H9 (cell line): ENCODE measurements at regions not wholly inside any gene's neighbourhood (a gene's known extent, or its start where the extent isn't known, plus 50 kb on each side); places are given as distances from the start of the nearest gene placed in this dataset.

ENCODE experiments used
- DNase-seq: peaks from one replicate; pipeline ENCODE4 v3.0.0-alpha.2; 2017
- H2AFZ ChIP-seq: one replicate; pipeline ENCODE4 v1.6.1; 2013; ENCODE audit warnings: mild to moderate bottlenecking, low read length, control low read depth, moderate library complexity
- H2AK5ac ChIP-seq: 2 replicates; pipeline ENCODE4 v1.6.1; 2013; ENCODE audit warnings: low read length, control low read depth, mixed read lengths; ENCODE audit not compliant: insufficient read length
- H2BK120ac ChIP-seq: one replicate; pipeline ENCODE4 v1.6.1; 2013; ENCODE audit warnings: low read depth, mild to moderate bottlenecking, low read length, control low read depth, inconsistent platforms; ENCODE audit not compliant: poor library complexity, severe bottlenecking
- H2BK12ac ChIP-seq: 2 replicates; pipeline ENCODE4 v1.6.1; 2013; ENCODE audit warnings: low read length, control low read depth, mixed read lengths, low read depth; ENCODE audit not compliant: insufficient read length
- H2BK15ac ChIP-seq: 2 replicates; pipeline ENCODE4 v1.6.1; 2013; ENCODE audit warnings: low read depth, low read length, control low read depth
- H2BK20ac ChIP-seq: one replicate; pipeline ENCODE4 v1.6.1; 2013; ENCODE audit warnings: low read depth, mild to moderate bottlenecking, low read length, control low read depth, inconsistent platforms; ENCODE audit not compliant: poor library complexity, severe bottlenecking
- H2BK5ac ChIP-seq: 2 replicates; pipeline ENCODE4 v1.6.1; 2013; ENCODE audit warnings: low read length, control low read depth, mixed read lengths; ENCODE audit not compliant: insufficient read length
- H3K14ac ChIP-seq: 2 replicates; pipeline ENCODE4 v1.6.1; 2013; ENCODE audit warnings: low read length, control low read depth; ENCODE audit not compliant: insufficient read depth
- H3K18ac ChIP-seq: 2 replicates; pipeline ENCODE4 v1.6.1; 2013; ENCODE audit warnings: low read depth, mild to moderate bottlenecking, mixed read lengths, low read length, control low read depth; ENCODE audit not compliant: insufficient read length
- H3K23ac ChIP-seq: 2 replicates; pipeline ENCODE4 v1.6.1; 2013; ENCODE audit warnings: low read length, control low read depth, mixed read lengths, low read depth; ENCODE audit not compliant: insufficient read length
- H3K23me2 ChIP-seq: 2 replicates; pipeline ENCODE4 v1.6.1; 2013; ENCODE audit warnings: low read depth, mild to moderate bottlenecking, mixed read lengths, low read length, control low read depth; ENCODE audit not compliant: insufficient read length, poor library complexity, severe bottlenecking
- H3K27ac ChIP-seq: 2 replicates; pipeline ENCODE4 v1.5.1; 2013; ENCODE audit warnings: low read length, control low read depth, mixed read lengths, low read depth; ENCODE audit not compliant: insufficient read length
- H3K27me3 ChIP-seq: 2 replicates; pipeline ENCODE4 v1.6.1; 2013; ENCODE audit warnings: low read length, control low read depth, inconsistent platforms; ENCODE audit not compliant: insufficient read depth
- H3K4ac ChIP-seq: 2 replicates; pipeline ENCODE4 v1.6.1; 2013; ENCODE audit warnings: low read depth, mild to moderate bottlenecking, control low read depth, inconsistent platforms, low read length, moderate library complexity
- H3K4me1 ChIP-seq: 2 replicates; pipeline ENCODE4 v1.6.1; 2013; ENCODE audit warnings: low read length, control low read depth, inconsistent platforms; ENCODE audit not compliant: insufficient read depth
- H3K4me2 ChIP-seq: 2 replicates; pipeline ENCODE4 v1.6.1; 2013; ENCODE audit warnings: low read length, control low read depth, mixed read lengths; ENCODE audit not compliant: insufficient read length, insufficient read depth
- H3K56ac ChIP-seq: 2 replicates; pipeline ENCODE4 v1.6.1; 2013; ENCODE audit warnings: low read depth, mild to moderate bottlenecking, mixed read lengths, low read length, control low read depth; ENCODE audit not compliant: insufficient read length
- H3K79me1 ChIP-seq: 2 replicates; pipeline ENCODE4 v1.6.1; 2013; ENCODE audit warnings: low read depth, mild to moderate bottlenecking, moderate library complexity, low read length, control low read depth, inconsistent platforms; ENCODE audit not compliant: insufficient read depth, poor library complexity, severe bottlenecking
- H3K79me2 ChIP-seq: 2 replicates; pipeline ENCODE4 v1.6.1; 2013; ENCODE audit warnings: low read length, control low read depth, inconsistent platforms; ENCODE audit not compliant: insufficient read depth
- H3K9ac ChIP-seq: 2 replicates; pipeline ENCODE4 v1.6.1; 2013; ENCODE audit warnings: low read length, control low read depth, mixed read lengths; ENCODE audit not compliant: insufficient read length; ENCODE audit errors: extremely low read depth
- H3K9me3 ChIP-seq: one replicate; pipeline ENCODE4 v1.6.1; 2013; ENCODE audit warnings: low read depth, low read length, inconsistent platforms; ENCODE audit not compliant: control insufficient read depth
- H3T11ph ChIP-seq: one replicate; pipeline ENCODE4 v1.6.1; 2013; ENCODE audit warnings: mild to moderate bottlenecking, low read length, control low read depth, inconsistent platforms
- H4K20me1 ChIP-seq: one replicate; pipeline ENCODE4 v1.6.1; 2013; ENCODE audit not compliant: control insufficient read depth, insufficient read length, insufficient read depth
- H4K5ac ChIP-seq: 2 replicates; pipeline ENCODE4 v1.6.1; 2013; ENCODE audit warnings: low read depth, mild to moderate bottlenecking, mixed read lengths, low read length, control low read depth; ENCODE audit not compliant: insufficient read length
- H4K8ac ChIP-seq: replicated peaks from 2 replicates; pipeline ENCODE4 v1.6.1; 2013; ENCODE audit warnings: low read length, control low read depth, mixed read lengths, low read depth; ENCODE audit not compliant: insufficient read length
- H4K91ac ChIP-seq: 2 replicates; pipeline ENCODE4 v1.6.1; 2013; ENCODE audit warnings: low read depth, mild to moderate bottlenecking, moderate library complexity, mixed read lengths, low read length, control low read depth; ENCODE audit not compliant: insufficient read length
- H3K27ac Mint-ChIP-seq, 3 experiments: 2 replicates in 2 of 3; 3 replicates in 1 of 3; pipeline ENCODE4 v1.8.0; 2020 to 2021; ENCODE audit warnings: mixed read lengths in 3 of 3, mild to moderate bottlenecking in 1 of 3, moderate library complexity in 1 of 3
- H3K27me3 Mint-ChIP-seq: 2 replicates; pipeline ENCODE4 v1.8.0; 2021; ENCODE audit warnings: low read depth, mild to moderate bottlenecking, moderate library complexity, mixed read lengths
- H3K36me3 Mint-ChIP-seq, 3 experiments: 2 replicates in 2 of 3; 3 replicates in 1 of 3; pipeline ENCODE4 v1.8.0; 2020 to 2021; ENCODE audit warnings: low read depth in 3 of 3, mixed read lengths in 3 of 3; ENCODE audit not compliant: insufficient read depth in 1 of 3
- H3K4me1 Mint-ChIP-seq, 2 experiments: 2 replicates each; pipeline ENCODE4 v1.8.0; 2020; ENCODE audit warnings: mixed read lengths in 2 of 2
- H3K4me3 Mint-ChIP-seq, 2 experiments: 2 replicates in 1 of 2; 3 replicates in 1 of 2; pipeline ENCODE4 v1.8.0; 2020 to 2021; ENCODE audit warnings: mild to moderate bottlenecking in 2 of 2, mixed read lengths in 2 of 2, moderate library complexity in 1 of 2
- H3K9me3 Mint-ChIP-seq, 2 experiments: 2 replicates in 1 of 2; 3 replicates in 1 of 2; pipeline ENCODE4 v1.8.0; 2020; ENCODE audit warnings: mild to moderate bottlenecking in 2 of 2, mixed read lengths in 2 of 2, moderate library complexity in 1 of 2
- WGBS: extraction: QIAGEN DNeasy Blood & Tissue Kit; methylation state at CpG from one replicate; pipeline ENCODE4 v1.1.7; 2013; ENCODE audit warnings: missing lambda C conversion rate, low lambda C conversion rate, mixed read lengths; ENCODE audit not compliant: insufficient read length; ENCODE audit errors: extremely low coverage; 5-methylcytosine and 5-hydroxymethylcytosine counted together
- TF ChIP-seq, protein P1 (sequence below): fragments of 200-600 bp; sonication (generic); conservative IDR thresholded peaks from 3 replicates; pipeline ENCODE4 v1.8.0; 2021; ENCODE audit warnings: antibody characterized with exemption, mild to moderate bottlenecking

GRCh38 chr20:39600156-39600555, 638.0 kb downstream of the DHX35 start:
- Histone ChIP-seq H2BK12ac (no peak overlapping the region), H4K8ac (no peak overlapping the region), H2BK20ac (no peak overlapping the region), H3K9ac (no peak overlapping the region), H4K91ac (no peak overlapping the region), H2AFZ (no peak overlapping the region), H3K79me2 (no peaks in the 10 kb centered on the region), H3T11ph (no peak overlapping the region), H3K4me2 (no peak overlapping the region), H3K4me1 (peaks cover 3% of the 10 kb centered on the region; the same call in 1 of the 2 replicates), H3K79me1 (no peaks in the 10 kb centered on the region), H3K23me2 (no peaks in the 10 kb centered on the region), H3K27me3 (no peaks in the 10 kb centered on the region), H4K20me1 (no peaks in the 10 kb centered on the region), H2BK15ac (no peak overlapping the region), H2BK120ac (no peak overlapping the region), H3K14ac (no peak overlapping the region), H4K5ac (no peak overlapping the region), H3K56ac (no peak overlapping the region), H2BK5ac (no peak overlapping the region), H3K9me3 (no peaks in the 10 kb centered on the region), H2AK5ac (no peak overlapping the region), H3K27ac (no peak overlapping the region), H3K23ac (no peak overlapping the region), H3K18ac (no peak overlapping the region), H3K4ac (no peak overlapping the region)
- WGBS: 100% methylated on average over 1 of the region's 1 CpG
- no peaks in the 10 kb centered on the region; the same call in 1 of the 2 replicates for H3K27me3 Mint-ChIP-seq
- H3K27ac Mint-ChIP-seq: no peak overlapping the region
- TF ChIP-seq, protein P1, sequence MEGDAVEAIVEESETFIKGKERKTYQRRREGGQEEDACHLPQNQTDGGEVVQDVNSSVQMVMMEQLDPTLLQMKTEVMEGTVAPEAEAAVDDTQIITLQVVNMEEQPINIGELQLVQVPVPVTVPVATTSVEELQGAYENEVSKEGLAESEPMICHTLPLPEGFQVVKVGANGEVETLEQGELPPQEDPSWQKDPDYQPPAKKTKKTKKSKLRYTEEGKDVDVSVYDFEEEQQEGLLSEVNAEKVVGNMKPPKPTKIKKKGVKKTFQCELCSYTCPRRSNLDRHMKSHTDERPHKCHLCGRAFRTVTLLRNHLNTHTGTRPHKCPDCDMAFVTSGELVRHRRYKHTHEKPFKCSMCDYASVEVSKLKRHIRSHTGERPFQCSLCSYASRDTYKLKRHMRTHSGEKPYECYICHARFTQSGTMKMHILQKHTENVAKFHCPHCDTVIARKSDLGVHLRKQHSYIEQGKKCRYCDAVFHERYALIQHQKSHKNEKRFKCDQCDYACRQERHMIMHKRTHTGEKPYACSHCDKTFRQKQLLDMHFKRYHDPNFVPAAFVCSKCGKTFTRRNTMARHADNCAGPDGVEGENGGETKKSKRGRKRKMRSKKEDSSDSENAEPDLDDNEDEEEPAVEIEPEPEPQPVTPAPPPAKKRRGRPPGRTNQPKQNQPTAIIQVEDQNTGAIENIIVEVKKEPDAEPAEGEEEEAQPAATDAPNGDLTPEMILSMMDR: no peak
- H3K36me3 Mint-ChIP-seq: no peaks in the 10 kb centered on the region
- no peaks in the 10 kb centered on the region for H3K9me3 Mint-ChIP-seq
- no peak overlapping the region for H3K4me3 Mint-ChIP-seq
- H3K4me1 Mint-ChIP-seq: peaks cover 11 to 12% of the 10 kb centered on the region in 2 experiments
- DNase-seq: no peak
